ENCODE measurements at regions not wholly inside any gene's neighbourhood (a gene's known extent, or its start where the extent isn't known, plus 50 kb on each side); places are given as distances from the start of the nearest gene placed in this dataset.
"Not testable (repeated sequence)": the region's sequence is repeated elsewhere in the genome, so short reads cannot be mapped to it uniquely, and the experiment has no call there.

DNA sequence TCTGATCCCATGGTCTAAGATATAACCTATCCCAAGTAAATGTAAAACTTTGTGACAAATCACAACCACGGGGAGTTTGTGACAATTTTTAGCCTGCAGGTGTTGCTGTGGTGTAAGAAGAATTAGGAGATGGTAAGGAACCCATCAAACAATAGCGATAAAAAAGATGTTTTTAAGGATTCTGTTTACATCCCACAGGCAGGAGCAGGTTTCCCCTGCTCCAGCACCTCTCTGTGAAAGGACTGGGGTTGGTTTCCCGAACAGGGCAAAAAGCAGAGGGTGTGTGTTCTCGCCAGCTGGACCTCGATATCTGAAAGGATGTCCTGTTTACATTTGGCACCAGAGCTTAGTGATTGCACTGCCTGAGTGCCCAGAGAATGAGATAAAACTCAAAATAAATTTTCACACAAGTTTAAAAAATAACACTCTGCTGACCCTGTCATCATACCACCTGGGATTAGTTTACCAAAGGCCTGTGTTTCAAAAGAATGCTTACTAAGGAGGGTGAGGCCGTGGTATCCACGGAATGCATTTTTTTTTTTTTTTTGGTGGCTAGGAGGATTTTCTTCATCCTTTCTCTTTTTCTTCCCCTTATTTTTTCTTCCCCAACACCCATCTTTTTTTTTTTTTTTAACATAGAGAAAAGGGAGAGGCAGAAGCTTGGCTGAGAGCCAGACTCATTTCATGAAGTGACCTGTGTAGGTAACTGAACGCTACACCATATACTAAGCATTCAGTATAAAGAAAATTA lies 151.8 kb upstream of the DPH6 start:
- DNase-seq: no peak

DNA sequence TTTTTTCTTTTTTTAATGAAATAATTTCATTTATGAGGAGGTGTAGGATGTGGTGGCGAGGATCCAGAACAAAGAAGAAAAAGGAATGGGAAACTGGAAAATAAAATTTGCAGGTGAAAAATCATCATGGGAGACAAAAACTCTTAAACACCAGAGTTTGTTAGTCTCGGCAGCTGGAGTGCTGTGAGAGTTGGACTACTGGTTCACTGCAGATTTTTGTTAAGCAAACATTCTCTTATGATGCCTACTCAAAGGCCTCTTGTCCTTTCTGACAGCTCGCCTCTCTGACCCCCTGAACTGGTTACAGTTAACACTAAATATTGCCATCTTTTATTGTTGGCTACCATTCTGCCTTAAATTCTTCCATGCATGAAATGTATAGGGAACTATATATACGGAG lies 152.4 kb upstream of the DPH6 start:
- no peak for DNase-seq

DNA sequence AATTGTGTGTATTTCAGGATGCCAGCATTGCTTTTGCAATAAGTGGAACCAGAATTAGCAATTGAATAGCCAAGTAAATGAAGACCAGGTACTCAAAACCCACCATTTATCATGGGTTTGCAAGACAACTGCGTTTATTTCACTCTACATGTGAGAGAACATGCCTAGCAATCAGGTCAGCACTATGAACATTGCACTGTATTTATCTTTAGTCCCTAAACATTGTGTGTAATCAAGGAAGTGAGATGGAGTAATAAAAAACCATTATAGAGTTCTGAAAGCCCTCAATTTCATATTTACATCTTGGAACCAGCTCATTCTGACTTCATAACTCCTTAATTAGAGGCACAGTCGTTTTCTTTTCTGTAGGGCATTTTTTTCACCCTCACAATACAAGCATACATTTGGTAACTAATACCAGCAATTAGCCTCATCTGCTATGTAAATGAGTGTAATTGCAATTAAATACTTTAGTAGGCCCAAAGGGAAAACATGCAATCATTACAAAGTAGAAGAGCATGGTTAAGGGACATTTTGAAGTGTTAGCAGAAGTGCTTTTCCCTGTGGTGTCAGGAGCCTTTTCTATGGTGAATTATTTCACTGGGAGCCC lies 153.1 kb upstream of the DPH6 start:
- no peak for DNase-seq

DNA sequence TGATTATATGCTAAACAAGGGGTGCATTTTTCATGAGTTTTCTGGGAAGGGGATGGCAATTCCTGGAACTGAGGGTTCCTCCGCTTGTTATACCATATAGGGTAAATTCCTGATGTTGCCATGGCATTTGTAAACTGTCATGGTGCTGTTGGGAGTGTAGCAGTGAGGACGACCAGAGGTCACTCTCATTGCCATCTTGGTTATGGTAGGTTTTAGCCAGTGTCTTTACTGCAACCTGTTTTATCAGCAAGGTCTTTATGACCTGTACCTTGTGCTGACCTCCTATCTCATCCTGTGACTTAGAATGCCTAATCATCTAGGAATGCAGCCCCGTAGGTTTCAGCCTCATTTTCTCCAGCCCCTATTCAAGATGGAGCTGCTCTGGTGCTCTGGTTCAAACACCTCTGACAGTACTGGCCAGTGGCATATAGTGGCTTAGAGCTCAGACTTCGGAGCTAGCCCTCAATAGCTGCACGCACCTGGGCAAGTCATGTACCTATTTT lies 154.2 kb upstream of the DPH6 start:
- not testable (repeated sequence) for DNase-seq

DNA sequence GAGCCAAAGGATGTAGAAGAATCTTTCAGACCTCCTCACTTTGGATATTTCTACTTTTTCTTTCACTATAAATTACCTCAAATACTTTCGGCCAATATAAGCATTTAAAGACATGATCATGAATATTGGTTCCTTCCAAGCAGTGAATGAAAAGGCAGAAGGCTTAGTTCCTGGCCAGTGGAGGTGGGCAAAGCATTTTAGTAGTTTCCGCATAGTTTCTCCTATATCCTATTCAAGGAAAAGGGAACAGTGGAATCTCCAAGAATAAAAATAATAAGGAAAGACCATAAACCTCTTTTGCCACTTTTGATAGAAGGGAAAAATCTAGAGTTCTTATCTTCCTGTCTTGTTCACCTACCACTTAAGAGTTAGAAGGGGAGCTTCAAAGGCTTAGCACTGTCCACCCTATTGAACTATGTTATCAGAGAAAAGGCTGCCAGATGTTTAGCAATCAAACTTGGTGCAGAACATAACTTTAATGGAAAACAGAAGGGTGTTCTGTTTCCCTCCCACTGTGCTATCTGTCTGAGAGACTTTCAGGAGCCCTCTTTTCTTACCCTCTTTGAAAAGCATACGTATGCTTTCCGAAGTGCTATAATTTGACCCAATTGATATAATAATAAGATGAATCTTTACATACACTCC lies 155.6 kb upstream of the DPH6 start:
- DNase-seq: no peak

DNA sequence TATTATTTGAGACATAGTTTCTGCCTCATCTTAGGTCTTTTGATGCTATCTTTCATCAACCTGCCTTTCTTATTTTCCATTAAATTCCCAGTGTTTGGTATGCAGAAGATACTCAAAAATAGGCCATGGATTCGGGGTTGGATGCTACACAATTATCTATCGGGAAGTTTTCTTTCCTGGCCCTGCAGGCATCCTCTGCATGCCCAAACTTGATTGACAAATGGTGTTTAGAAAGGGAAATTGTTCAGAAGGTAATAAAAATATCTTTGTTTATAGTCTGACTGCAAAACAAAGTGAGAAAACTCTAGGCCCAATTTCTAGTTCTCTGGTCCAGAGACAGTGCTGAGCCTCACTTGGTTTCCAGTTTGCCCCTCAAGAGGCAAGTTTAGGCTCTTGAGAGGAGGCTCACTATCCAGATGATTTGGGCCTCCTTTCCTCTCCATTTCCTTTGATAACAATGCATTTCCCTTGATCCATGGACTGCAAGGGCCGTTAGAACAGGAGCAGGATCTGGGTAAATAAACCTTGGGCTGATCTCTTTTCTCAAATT lies 157.1 kb upstream of the DPH6 start:
- DNase-seq: no peak

DNA sequence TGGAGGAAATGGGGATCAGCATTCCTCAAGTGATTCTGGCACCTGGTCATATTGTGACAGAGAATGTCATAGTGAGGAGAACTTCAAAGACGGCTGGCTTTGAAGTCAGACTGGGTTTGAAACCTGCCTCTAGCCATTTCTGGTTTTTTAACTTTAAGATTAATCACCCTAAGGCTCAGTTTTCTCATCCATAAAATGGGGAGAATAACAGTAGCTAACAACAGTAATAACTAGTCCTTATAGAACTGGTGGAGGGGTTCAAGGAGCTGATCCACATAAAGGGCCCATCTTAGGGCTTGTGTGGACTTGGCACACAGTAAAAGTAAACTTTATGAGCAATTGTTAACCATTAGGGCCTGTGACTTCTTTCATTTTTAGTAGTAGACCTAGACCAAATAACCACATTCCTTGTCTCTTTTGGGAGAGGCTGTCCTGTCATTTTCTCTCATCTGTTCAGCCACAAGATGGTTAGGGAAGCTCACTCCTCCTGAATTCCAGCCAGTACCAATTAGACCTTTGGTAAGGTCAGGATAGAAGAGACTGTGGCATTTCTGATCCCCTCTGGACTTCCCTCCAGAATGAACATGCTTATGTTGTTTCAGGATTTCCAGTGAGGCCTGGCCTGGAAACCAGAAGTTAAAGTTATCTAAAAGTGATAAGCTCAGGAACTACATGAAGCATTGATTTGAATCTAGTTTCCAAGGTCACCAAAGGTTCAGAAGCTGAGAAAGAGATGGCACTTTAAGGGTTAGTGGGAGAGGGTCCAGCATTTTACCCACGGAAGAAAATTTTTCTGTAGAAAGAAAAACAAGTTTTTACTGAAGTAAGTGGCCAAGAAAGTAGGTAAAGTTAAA lies 159.3 kb upstream of the DPH6 start:
- no peak for DNase-seq

DNA sequence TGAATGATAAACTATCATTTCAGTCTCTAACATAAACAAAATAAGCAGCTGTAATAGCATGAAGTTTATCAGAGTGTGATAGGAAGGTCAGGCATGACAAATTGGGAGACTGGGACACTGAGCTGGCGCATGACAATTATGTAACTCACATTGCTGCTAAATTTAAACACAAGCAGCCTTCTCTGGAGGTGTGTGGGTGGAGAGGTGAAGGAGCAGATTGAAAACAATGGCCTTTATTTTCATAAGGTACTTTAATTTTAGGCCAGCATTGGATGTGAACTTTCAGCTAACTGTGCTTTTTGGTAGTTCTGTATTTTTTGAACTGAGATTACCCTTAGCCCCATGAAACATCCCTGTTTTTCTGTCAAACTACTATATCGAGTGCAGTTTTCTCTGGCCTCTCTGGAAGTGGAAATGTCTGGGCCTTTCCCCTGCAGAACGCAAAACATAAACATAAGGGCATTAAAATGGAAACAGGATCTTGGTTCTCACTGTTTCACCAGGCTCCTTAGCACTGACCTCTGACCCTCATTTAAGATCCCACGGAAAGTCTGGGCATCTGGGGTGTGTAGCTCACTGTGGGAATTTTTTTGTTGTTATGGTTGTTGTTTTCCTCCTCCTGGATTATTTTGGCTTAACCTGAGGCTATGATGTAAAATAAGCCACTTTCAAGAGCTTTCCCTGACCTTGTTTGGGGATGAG lies 160.1 kb upstream of the DPH6 start:
- DNase-seq: no peak

DNA sequence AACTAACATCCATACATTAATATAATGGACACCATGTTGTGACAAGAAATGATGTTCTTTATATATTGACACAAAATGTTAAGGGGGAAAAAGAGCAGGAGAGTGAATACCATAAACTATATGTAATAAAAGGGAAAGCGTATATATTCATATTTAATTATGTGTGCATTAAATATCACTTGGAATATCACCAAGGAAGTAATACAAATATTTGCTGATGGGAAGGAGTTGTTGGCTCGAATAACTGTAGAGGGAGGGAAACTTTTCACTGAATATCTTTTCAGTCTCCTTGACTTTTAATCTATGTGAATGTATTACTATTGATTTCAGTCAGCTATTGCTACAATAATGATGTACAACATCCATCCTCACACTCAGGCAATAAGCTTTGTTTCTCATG lies 167.0 kb upstream of the DPH6 start:
- no peak for DNase-seq

DNA sequence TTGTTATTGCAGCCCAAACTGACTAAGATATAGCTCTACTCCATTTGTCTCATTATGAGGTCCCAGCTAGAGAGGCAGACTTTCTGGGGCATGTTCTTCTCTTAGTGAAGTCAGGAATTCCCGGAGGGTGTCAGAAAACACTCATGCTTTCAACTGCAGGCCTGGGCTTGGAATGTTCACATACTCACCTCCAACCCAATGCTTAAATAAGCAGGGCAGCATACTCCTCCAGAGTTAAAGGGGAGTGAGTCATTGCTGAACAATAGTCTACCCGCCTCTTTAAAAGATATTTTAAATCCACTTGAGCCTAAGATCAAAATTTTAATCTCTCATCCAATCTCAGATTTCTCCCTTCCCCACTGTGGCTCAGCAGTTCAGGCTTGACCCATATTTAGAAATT lies 167.8 kb upstream of the DPH6 start:
- DNase-seq: no peak

DNA sequence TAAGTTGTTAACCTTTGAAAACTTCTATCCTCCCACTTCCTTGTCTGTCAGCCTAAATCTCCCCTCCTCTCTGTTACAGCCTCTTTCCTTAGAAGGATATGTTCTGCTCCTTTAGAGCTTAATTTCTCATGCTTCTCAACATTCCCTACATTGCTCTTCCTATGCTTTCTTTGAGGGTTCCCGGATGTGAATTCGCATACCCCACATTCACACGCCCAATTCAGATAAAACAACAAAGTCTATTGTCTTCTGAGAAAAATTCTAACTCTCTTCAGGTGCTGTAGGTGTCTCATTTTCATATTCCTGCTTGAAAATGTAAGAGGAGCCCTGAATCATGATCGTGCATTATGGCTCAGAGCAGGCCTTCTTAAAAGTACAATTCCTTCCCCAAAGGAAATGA lies 171.8 kb upstream of the DPH6 start:
- DNase-seq: no peak

DNA sequence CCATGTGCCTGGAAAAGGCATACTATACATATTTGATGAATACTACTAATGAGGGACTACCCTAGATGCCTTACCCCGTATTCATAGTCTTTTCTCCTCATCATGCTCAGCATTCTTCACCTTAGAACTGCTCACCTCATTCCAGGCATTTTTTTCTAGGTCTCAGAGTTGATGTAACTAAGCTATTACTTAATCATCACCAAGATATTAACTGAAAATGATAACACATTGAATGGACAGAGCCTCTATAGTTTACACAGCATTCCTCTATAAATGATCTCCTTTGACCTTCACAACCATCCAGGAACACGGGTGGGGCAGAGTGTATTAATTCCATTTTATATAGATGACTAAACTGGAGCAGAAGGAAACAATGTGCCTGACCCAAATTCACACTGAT lies 174.1 kb upstream of the DPH6 start:
- no peak for DNase-seq

DNA sequence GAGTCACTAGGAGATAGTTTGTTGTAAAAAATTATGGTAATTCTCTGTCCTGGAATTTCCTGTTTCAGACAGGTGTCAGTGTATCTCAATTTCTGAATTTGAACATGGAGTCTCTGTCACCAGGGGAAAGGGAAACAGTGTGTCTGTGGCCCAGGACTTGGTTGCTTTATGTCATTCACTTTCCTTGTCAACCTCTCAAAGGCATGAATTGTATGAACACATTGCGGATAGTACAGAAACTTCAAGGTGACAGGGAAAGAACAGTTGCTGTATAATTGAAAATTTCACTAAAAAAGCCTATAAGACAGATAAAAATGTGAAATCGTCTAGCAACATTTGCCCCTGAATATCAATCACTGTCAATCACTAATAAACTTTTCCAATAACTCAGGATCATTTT lies 175.0 kb upstream of the DPH6 start:
- no peak for DNase-seq

DNA sequence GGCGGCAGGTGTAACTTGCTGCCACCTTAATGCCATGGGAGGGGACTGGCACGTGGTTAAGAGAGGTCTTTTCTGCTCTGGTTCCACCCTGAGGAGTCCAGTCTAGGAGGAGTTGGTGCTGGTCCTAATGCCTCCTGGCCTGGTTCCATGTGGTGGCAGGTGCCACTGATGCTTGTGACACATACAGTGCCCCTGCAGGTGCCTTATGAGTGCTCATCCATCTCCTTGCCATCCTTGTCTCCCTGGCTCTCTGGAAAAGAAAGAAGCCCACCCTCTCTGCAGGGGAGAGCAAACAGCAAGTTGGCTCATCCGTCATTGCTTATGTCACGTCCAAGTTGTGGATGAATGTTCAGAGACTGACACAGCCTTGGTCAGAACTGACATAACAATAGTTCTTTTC lies 175.8 kb upstream of the DPH6 start:
- DNase-seq: no peak

DNA sequence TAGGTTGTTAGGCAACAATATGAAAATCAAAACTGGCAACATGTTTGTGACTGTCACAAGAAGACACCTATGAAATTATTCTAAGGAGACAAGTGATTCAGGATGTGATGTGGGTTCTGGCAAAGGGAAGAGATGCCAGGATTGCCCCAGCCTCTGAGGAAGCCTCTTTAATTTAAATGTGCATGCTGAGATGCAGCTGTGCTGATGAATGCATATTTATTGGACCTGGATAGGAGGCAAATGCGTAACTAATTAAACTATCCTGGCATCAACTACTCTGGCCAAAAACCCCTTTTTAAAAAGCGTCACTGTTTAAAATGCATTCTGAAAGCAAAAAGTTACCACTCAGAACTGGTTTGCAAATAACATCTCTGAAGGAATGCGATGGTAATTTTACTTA lies 176.5 kb upstream of the DPH6 start:
- no peak for DNase-seq

DNA sequence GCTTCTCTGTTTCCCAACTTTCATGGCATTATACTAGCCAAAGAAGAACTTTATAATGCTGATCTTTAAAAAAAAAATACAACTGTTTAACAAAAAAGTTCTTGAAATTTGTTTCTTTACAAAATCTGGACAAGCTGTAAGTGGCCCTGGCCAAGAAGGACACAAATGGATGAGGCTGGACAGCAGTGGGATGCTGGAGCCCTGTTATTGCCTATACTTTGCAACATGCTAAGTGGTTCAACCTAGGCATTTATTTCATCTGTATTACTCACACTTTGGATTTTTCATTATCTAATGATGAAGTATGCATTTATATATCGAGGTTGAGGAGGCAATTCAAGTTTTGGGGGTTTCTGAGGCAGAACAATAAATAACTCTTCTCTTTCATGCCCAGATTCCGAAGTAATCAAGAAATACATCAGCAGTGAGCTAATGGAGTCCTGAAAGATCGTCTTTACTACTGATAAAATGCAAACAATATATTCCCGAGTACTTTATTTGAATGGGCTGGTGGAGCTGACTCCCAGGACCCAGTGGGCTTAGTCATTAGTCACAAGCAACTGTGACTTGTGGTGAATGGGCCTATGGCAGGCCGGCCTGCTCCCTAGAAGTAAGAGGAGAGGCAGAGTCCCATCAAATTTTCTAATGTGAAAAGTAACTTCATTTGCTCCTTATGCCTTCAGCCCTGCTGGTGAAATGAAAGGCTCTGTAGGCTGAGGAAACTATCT lies 177.3 kb upstream of the DPH6 start:
- DNase-seq: no peak

DNA sequence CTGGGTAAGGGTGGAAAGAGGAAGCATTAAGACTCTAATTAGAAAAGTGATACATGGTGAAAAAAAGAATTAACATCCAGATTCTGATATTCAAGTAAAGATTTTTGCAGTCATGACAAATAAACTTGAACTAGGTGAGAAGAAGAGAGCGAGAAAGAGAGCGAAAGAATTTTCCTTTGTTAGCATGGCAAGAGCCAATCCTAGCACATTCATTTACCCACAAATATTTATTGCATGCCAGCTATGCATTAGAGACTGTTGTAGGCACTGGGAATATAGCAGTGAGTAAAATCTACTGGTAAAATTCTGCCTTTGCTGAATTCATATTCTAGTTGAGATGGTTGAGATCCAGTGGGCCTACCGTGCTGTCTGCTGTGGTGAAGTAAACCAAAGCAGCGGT lies 177.9 kb upstream of the DPH6 start:
- DNase-seq: no peak

DNA sequence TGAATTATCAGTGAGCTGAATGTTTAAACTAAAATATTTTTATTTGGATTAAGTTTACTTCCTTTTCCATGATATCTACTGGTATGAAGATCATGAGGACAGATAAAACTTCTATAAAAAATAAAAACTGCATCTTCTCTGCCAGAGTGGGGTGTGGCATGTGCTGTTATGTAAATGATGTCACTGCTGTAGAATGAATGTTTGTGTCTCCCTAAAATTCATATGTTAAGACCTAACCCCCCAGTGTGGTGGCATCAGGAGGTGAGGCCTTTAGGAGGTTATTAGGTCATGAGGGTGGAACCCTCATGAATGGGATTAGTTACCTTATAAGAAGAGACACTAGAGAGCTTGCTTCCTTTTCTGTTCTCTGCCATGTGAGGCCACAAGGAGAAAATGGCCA lies 178.7 kb upstream of the DPH6 start:
- no peak for DNase-seq

DNA sequence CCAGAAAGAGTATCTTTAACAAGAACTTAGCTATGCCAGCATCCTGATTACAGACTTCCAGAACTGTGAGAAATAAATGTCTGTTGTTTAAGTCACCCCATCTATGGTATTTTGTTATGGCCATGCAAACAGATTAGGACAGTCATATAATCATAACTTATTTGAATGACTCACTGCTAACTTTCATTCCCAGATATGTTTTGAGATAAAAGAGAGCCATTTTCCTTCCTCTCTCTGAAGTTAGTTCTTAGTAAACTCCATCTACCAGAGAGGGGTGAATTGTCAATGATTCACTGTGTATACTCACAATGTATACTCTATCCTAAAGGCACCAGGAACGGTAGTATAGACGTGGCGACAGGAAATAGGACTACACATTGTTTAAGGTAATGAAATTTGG lies 179.4 kb upstream of the DPH6 start:
- no peak for DNase-seq

DNA sequence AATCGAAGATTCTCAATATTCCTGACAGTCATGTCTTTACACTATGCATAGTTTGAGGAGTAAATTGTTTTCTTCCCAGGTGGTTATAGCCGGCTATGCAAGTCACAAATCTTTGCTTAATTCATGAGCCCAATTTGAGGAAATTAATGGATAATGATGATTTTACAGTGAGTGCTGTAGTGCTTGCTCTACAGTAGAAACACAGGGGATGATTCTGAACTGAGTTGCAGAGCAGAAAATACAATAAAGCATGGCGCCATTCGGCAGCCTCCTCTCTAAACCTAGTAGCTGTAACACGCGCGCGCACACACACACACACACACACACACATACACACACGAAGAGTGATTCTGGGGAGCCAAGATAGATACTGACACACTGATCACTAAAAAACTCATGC lies 181.7 kb upstream of the DPH6 start:
- DNase-seq: no peak

DNA sequence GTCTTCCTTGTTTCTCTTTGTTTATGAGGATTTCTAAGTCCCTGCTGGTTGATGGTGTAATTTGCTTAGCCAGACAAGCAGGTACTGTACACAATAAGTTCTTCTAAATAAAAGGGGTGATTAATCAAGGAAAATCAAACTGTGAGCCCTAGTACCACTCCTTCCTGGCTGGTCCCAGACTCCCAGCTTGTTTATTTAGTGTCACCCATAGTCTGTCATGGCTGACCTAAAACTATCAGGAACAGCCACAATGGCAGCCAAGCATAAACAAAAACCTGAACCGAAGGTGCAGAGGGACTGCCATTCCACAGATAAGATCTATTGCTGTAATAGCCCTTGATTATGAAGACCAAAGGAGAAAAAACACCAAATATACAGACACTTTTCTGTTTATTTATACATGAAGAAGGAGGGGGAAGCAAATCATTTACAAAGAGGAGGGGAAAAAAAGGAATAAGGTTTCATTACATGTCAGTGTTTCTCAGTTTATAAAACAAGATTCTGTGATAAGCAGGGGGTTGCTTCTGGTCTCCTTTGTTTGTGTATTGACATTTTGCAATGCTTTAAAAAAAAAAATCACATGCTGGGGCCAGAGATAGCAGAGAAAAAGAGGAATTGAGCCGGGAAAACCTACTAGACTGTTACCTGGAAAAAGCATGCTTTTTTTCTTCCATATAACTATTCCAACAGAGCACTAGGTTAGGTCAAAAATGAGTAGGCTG lies 182.4 kb upstream of the DPH6 start:
- no peak for DNase-seq
